ENCODE measurements at regions not wholly inside any gene's neighbourhood (a gene's known extent, or its start where the extent isn't known, plus 50 kb on each side); places are given as distances from the start of the nearest gene placed in this dataset.

GRCh38 chr6:109305028-109305427 lies 77.2 kb downstream of the CD164 start:
- TF ChIP-seq CTCF (IDR thresholded peaks at IDR 0.05), result no peak
- no peak for TF ChIP-seq POLR2A (IDR thresholded peaks at IDR 0.05)

Data from heart left ventricle (tissue), 13 donors.